CD4-positive, alpha-beta T cell treated with Interleukin-21 for 1 hour (primary cell): ENCODE measurements at regions not wholly inside any gene's neighbourhood (a gene's known extent, or its start where the extent isn't known, plus 50 kb on each side); places are given as distances from the start of the nearest gene placed in this dataset.
"Not testable (repeated sequence)": the region's sequence is repeated elsewhere in the genome, so short reads cannot be mapped to it uniquely, and the experiment has no call there.

Experiments used
- DNase-seq: peaks from one replicate; pipeline ENCODE4 v3.0.0-alpha.2; 2020

DNA sequence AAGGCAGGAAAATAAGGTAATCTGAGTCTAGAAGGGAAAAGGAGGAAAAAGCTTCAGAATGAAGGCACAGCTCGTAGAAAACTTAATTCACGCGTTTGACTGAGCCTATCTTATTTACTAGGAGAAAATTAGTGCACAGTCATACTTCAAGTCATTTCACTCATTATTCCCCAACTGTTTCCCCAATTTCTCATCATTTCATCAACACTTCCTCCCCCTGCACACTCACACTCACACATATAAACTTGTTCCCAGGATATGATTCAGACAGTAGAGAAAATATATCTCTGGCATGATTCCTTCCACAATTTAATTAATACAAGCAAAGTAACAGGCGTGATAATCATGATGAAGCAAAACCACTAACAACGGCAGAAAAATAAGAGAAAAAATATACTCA is 94.5 kb upstream of the F13A1 start:
- DNase-seq, result no peak

DNA sequence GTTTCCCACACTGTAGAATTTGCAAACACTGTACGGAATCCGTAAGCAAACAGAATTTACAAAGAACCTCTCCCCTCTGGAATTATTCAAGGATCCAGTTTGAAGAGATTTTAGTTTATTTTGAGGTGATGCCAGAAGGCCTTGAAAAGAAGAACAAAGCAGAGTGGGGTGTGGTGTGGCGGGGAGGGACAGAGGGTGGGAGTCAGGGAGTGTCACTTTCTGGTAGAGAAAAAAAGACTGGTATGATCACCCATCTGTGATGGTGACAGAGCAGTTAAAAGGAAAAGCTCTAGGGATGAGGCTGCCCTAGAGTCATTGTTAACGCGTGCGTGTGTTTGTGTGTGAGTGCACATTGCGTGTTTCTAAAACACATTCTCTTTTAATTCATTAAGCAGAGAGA is 97.0 kb upstream of the F13A1 start:
- no peak for DNase-seq

GRCh38 chr6:6418421-6418820 is 98.0 kb upstream of the F13A1 start:
- no peak for DNase-seq

DNA sequence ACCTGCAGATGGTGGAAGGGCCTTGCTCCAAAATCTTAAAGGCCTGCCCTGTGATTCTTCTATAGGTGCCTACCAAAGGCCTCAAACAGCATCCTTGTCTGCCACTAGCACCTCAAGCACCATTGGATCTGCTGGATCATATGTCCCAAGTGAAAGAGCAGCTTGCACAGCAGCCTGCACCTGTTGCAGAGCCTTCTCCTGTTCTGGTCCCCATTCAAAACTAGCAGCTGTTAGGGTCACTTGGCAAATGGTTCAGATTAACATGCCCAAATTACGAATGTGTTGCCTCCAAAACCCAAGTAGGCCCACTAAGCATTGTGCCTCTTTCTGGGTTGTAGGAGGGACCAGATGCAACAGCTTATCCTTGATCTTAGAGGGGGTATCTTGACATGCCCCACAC is 99.6 kb upstream of the F13A1 start:
- DNase-seq, result no peak

GRCh38 chr6:6434151-6434550 is 113.7 kb upstream of the F13A1 start:
- no peak for DNase-seq

GRCh38 chr6:6434723-6435122 is 114.3 kb upstream of the F13A1 start:
- no peak for DNase-seq

GRCh38 chr6:6436366-6436765 is 115.9 kb upstream of the F13A1 start:
- no peak for DNase-seq

DNA sequence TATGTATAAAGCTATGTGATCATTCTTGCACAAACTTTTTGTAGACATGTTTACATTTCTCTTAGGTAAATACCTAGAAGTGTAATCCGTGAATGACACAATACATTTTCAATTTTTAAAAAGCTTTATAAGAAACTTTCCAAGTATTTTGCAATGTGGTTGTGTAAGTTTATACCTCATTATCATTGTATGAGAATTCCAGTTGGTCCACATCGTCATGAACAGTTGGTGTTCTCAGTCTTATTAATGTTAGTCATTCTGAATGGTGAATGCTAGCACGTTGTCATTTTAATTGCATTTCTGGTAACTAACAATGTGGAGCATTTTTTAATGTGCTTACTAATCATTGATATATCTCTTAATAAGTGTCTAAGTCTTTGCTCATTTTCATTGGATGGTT is 116.5 kb upstream of the F13A1 start:
- no peak for DNase-seq

GRCh38 chr6:6438286-6438685 is 117.8 kb upstream of the F13A1 start:
- no peak for DNase-seq

GRCh38 chr6:6439778-6440177 is 119.3 kb upstream of the F13A1 start:
- no peak for DNase-seq

- no peak for DNase-seq
Observed at GRCh38 chr6:6452002-6452401, 131.5 kb upstream of the F13A1 start.

DNA sequence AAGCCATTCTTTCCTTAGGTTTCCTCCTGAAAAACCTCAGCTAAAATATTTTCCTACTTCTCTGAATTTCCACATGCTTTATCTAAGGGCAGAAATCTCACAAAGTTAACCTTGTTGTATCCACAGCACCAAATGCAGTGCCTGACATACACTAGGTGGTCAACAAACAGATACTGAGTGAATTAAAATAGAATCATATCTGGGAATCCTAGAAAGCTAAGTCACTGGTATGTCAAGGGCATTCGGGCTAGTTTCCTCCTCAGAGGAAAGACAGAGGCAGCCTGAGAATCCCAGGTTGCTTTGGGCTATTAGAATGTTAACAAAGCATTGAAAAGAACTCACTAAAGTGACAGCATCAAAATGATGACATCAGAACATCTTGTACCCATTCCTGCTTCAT is 132.7 kb upstream of the F13A1 start:
- DNase-seq, result no peak

- DNase-seq, result no peak
Observed at GRCh38 chr6:6455272-6455671, 133.2 kb upstream of the LY86 start.

GRCh38 chr6:6458172-6458571 is 130.3 kb upstream of the LY86 start:
- DNase-seq, result no peak

DNA sequence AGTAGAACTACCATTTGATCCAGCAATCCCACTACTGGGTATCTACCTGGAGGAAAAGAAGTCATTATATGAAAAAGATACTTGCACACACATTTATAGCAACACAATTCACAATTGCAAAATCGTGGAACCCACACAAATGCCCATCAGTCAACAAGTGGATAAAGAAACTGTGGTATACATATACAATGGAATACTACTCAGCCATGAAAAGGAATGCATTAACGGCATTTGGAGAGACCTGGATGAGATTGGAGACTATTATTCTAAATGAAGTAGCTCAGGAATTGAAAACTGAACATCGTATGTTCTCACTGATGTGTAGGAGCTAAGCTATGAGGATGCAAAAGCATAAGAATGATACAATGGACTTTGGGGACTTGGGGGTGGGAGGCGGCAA is 128.6 kb upstream of the LY86 start:
- not testable (repeated sequence) for DNase-seq

DNA sequence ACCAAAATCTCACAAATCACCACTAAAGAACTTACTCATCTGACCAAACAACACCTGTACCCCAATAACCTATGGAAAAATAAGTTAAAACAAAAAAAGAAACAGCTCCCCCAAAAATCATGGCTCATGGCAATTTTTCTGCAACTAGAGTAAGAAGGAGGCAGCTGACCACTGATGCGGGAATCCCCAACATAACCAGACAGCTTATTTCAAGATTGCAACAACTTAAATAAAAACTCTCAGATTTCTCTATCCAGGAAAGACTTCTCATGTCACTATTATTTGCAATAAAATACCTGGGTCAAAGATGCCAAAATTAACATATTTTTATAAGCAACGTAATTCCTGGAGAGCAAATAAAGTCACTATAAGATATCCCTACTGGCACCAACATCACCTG is 128.1 kb upstream of the LY86 start:
- no peak for DNase-seq

GRCh38 chr6:6461138-6461537 is 127.4 kb upstream of the LY86 start:
- DNase-seq, result no peak

DNA sequence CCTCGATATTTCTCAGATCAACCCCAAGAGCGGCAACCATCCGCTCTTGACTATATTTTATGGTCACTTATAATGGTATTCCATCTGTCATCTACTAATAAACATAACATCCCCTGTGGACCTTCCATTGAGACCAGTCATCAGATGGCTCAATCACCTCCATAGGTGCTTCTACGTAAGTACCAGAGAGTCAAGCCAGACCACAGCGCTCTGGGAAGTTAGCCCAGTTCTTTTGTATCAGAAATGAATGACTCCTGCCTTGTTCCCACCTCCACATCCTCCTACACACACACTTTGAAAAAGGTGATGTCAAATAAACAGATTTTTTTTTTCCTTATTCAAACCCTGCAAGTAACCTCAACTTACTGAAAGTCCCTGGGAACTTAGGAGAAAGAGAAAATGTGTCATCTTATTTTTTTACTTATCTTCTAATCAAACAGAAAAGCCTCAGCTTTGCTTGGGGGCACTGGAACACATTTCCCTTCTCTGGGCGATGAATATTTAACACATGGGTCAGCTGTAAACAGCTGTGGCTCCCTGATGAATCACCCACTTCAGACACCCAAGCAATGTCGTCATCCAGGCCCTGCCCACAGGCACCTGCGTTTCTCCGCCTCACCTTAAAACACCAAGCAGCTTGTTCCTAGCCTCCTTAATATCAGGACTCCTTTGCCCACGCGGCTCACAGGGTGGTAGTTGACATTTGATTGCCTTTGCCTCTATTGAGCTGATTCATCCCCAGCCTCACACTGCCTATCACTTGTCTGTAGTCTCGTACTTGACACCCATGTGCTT is 121.4 kb upstream of the LY86 start:
- no peak for DNase-seq

DNA sequence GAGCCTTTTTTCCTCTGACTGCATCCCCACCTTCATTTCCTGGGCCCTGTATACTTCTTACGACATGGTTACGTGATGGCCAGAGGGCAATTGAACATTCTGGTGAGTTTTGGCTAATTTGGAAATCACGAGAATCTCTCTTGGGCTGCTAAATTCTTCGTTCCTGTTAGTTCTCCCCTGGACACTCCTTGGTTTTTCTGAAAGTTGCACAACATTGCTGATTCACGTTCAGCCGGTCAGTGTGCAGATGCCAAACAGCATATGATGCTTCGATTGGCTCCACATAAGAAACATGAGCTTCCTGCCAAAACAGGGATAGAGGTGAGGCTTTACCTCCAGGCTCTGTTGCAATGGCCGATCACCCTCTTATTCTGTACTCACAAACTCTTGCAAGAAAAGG is 119.4 kb upstream of the LY86 start:
- DNase-seq, result no peak

DNA sequence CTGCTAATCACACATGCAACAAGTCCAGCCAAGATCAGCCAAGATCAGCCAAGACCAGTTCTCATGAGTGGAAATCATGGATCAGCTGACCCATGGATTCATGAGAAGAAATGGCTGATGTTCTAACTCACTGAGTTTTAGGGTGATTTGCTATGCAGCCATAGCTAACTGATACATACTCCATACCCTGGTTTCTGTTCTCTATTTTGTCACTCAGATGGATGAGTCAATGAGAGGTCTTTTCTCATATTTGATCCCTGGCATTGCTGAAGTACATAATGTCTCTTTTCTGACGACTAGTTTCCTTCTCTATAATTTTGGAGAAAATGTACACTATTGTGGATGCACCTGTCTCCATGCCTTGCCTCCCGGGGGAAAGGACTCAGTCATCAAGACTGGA is 118.4 kb upstream of the LY86 start:
- no peak for DNase-seq

DNA sequence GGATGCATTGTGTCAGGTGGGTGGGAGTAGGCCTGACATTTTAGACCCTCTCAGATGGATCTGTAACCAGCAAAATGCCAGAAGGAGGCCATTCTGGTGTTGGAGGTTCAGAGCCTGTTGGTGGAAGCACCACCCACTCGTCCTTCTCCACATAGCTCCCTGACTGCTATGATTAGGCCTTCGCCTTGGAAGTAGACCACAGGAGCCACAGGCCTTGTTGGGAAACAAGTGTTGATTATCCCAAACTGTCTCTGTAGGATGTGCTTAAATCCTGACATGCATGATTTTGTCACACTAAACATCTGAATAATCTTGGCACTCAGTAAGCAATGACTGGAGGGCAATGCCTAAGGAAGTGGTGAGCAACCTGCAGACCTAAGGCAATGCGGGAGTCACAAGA is 117.2 kb upstream of the LY86 start:
- DNase-seq, result no peak

DNA sequence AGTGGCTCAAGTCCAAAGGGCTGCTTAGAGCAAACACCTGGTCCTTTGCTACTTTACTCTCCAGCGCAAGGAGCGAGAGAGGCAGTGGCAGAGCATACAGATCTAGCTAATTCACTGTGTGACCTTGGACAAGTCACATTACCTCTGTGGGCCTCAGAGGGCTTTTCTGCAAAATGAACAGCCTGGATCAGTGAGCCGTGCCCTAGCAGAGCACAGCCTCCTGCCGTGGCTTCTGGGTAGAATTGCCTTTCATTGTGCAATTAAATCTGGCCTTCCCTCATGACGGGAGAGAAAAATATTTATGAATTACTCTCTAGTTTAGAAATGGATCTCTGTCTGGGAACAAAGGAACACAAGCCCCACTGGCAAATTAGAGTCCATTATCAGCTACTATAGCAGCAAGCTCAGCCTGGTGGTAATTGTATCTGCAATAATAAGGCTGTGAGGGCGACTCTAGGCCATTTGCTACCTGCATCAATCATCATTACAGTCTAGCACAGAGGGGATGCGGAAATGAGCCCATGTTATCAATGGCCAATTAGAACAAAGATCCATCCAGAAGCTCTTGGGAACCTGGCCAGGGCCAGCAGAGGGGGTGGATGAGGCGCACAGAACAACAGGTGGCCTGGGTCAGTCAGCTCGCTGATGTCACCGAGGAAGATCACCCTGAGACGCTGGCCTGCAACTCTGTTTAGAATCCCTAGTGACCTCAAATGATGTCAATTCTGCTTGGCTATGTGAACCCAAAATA is 114.2 kb upstream of the LY86 start:
- DNase-seq, result no peak

GRCh38 chr6:6479785-6480184 is 108.7 kb upstream of the LY86 start:
- DNase-seq, result no peak

- no peak for DNase-seq
Observed at GRCh38 chr6:6482256-6482655, 106.3 kb upstream of the LY86 start.

DNA sequence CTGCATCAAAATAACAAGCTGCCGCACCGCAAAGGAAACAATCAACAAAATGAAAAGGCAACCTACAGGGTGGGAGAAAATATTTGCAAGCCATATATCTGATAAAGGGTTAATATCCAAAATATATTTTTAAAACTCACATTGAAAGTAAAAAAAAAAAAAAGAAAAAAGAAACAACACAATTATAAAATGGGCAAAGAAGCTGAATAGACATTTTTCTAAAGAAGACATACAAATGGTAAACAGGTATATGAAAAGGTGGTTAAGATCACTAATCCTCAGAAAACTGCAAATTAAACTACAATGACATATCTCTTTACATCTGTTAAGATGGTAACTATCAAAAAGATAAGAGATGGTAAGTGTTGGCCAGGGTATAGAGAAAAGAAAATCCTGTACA is 105.4 kb upstream of the LY86 start:
- no peak for DNase-seq
